Heart right ventricle (tissue), 16 donors: ENCODE measurements at regions not wholly inside any gene's neighbourhood (a gene's known extent, or its start where the extent isn't known, plus 50 kb on each side); places are given as distances from the start of the nearest gene placed in this dataset.
"Not testable (repeated sequence)": the region's sequence is repeated elsewhere in the genome, so short reads cannot be mapped to it uniquely, and the experiment has no call there.

ENCODE experiments used
- ATAC-seq, 8 donors: fragments of 200-7000 bp; cut with Tn5 transposase; one replicate each; pipeline ENCODE4 v1.9.1; 2020; ENCODE audit warnings: mild to moderate bottlenecking in 8 of 8, moderate library complexity in 8 of 8, moderate number of reproducible peaks in 1 of 8
- DNase-seq, 2 donors: peaks; one replicate each; pipeline ENCODE4 v3.0.0-alpha.2; 2020
- H3K27ac ChIP-seq, 10 donors: fragments of 200-600 bp; sonication (generic) in 2 of 10; one replicate each; pipeline versions ENCODE4 v1.5.0 to v1.8.0; 2020 to 2022; ENCODE audit warnings: mild to moderate bottlenecking in 3 of 10
- H3K27me3 ChIP-seq, 7 donors: fragments of 200-600 bp; one replicate each; pipeline ENCODE4 v1.8.0; 2021 to 2022; ENCODE audit warnings: mild to moderate bottlenecking in 2 of 7
- H3K36me3 ChIP-seq, 9 donors: fragments of 200-600 bp; sonication (generic) in 1 of 9; one replicate each; pipeline versions ENCODE4 v1.5.0 to v1.8.0; 2020 to 2022; ENCODE audit warnings: mild to moderate bottlenecking in 2 of 9
- H3K4me1 ChIP-seq, 9 donors: fragments of 200-600 bp; sonication (generic) in 1 of 9; one replicate each; pipeline versions ENCODE4 v1.5.0 to v1.8.0; 2020 to 2022; ENCODE audit warnings: mild to moderate bottlenecking in 4 of 9
- H3K4me3 ChIP-seq, 10 donors: fragments of 200-600 bp; sonication (generic) in 2 of 10; one replicate each; pipeline versions ENCODE4 v1.5.0 to v1.8.0; 2020 to 2022; ENCODE audit warnings: mild to moderate bottlenecking in 7 of 10, moderate library complexity in 2 of 10
- H3K9me3 ChIP-seq, 11 donors: fragments of 200-600 bp in 10 of 11; sonication (generic) in 2 of 11; one replicate each; pipeline versions ENCODE4 v1.5.0 to v1.8.0; 2013 to 2022; ENCODE audit warnings: mild to moderate bottlenecking in 2 of 11, control low read depth in 1 of 11, moderate library complexity in 1 of 11
- CTCF ChIP-seq, 9 donors: fragments of 200-600 bp; sonication (generic) in 2 of 9; IDR thresholded peaks; one replicate each; pipeline versions ENCODE4 v1.5.0 to v1.8.0; 2021 to 2022; ENCODE audit warnings: antibody characterized with exemption in 9 of 9, mild to moderate bottlenecking in 5 of 9, moderate library complexity in 1 of 9
- whole genome bisulfite sequencing, 2 donors: extraction: QIAGEN DNeasy Blood & Tissue Kit; methylation state at CpG; one replicate each; pipeline ENCODE4 v1.1.7; 2013; ENCODE audit warnings: inconsistent platforms in 1 of 2; 5-methylcytosine and 5-hydroxymethylcytosine counted together
- intact Hi-C, 10 donors: fragments of 100-400 bp; cut with DNase I; formaldehyde crosslinking; loops; one replicate each; pipeline versions ENCODE4 v1.11.1 to v1.14.2; 2022
- donor health status: Arrhythmogenic right ventricular cardiomyopathy.
- donor health status: ischemic (EF 13 %, LVEDD 7.1; RV severe dilation, severe dysfunction).
- donor health status: healthy with polysubstance abuse.
- donor health status: DM: no; HTN: yes; CAD: no.
- donor health status: DM: no; HTN: no; CAD: no.
- donor health status: ischemic (EF 25% LVEDD 6.9; RV normal size, moderate dysfunction).
- donor health status: ischemic (EF 25% LVEDD 5.7; RV mildly dilated, moderate dysfunction).
- donor health status: healthy.
- donor health status: DM: yes; HTN: yes; CAD: no.
- donor health status: Ischemic cardiomyopathy.
- donor health status: ischemic (EF 35%, LVEDD 5.7; RV mildly dilated, moderate dysfunction).
- donor health status: nonischemic (EF 11% LVEDD 7.7; RV severe dilation, severe dysfunction).
- donor health status: DM: yes; HTN: yes; CAD: no.
- donor health status: PGD.
- donor health status: ischemic (EF 29% LVEDD 5.4; RV normal size, mild dysfunction).
- donor health status: nonischemic (EF 23%, LVEDD 6.1; RV moderate dilation, normal function).

GRCh38 chr15:54779271-54779670, 417.5 kb downstream of the RSL24D1 start:
- peaks cover 0 to 19% (median 0%) of the 10 kb centered on the region in 11 donors for H3K9me3 ChIP-seq
- no peak overlapping the region for H3K4me3 ChIP-seq
- TF ChIP-seq CTCF (IDR thresholded peaks at IDR 0.05): no peak
- H3K4me1 ChIP-seq: no peaks in the 10 kb centered on the region
- 53 to 57% methylated on average over 1 of the region's 1 CpG for WGBS, 2 donors
- H3K27ac ChIP-seq: no peak overlapping the region
- intact Hi-C loops: no loop called here
- DNase-seq: no peak
- ATAC-seq: no peak
- no peaks in the 10 kb centered on the region for H3K36me3 ChIP-seq
- no peaks in the 10 kb centered on the region for H3K27me3 ChIP-seq

- no peaks in the 10 kb centered on the region for H3K36me3 ChIP-seq
- no peak overlapping the region for H3K27ac ChIP-seq
- WGBS, 2 donors: 71 to 72% methylated on average over 2 of the region's 2 CpGs
- H3K4me3 ChIP-seq: no peak overlapping the region
- H3K27me3 ChIP-seq: no peaks in the 10 kb centered on the region
- no peaks in the 10 kb centered on the region for H3K4me1 ChIP-seq
- H3K9me3 ChIP-seq: no peaks in the 10 kb centered on the region
- intact Hi-C loops: no loop called here
- ATAC-seq: no peak
- DNase-seq: no peak
- no peak for TF ChIP-seq CTCF (IDR thresholded peaks at IDR 0.05)
Observed at GRCh38 chr15:54776410-54776809, 420.3 kb downstream of the RSL24D1 start.

- H3K27me3 ChIP-seq: no peaks in the 10 kb centered on the region
- H3K27ac ChIP-seq: no peak overlapping the region
- H3K9me3 ChIP-seq: peaks cover 0 to 6% (median 0%) of the 10 kb centered on the region in 11 donors
- DNase-seq (no peak), ATAC-seq (no peak)
- 61% methylated on average over 1 of the region's 1 CpG for WGBS, 2 donors
- intact Hi-C loops: no loop called here
- H3K4me1 ChIP-seq: no peaks in the 10 kb centered on the region
- H3K36me3 ChIP-seq: no peaks in the 10 kb centered on the region
- no peak overlapping the region for H3K4me3 ChIP-seq
- TF ChIP-seq CTCF (IDR thresholded peaks at IDR 0.05): no peak
Observed at GRCh38 chr15:54772663-54773062, 424.1 kb downstream of the RSL24D1 start.

- intact Hi-C loops, H3K36me3 ChIP-seq, H3K4me3 ChIP-seq, H3K4me1 ChIP-seq, H3K27ac ChIP-seq, DNase-seq, ATAC-seq, H3K27me3 ChIP-seq: not testable (repeated sequence)
- peaks cover 0 to 45% (median 7%) of the 10 kb centered on the region in 11 donors for H3K9me3 ChIP-seq
- 80 to 87% methylated on average over 8 of the region's 8 CpGs for WGBS, 2 donors
Observed at GRCh38 chr15:54749461-54749860, 447.3 kb downstream of the RSL24D1 start.

- 86 to 92% methylated on average over 9 of the region's 9 CpGs for WGBS, 2 donors
- H3K27me3 ChIP-seq: no peaks in the 10 kb centered on the region
Observed at GRCh38 chr15:54722342-54722986, 474.3 kb downstream of the RSL24D1 start.

More at GRCh38 chr15:54722342-54722986, 474.3 kb downstream of the RSL24D1 start:
- no peak for DNase-seq
- no peak for TF ChIP-seq CTCF (IDR thresholded peaks at IDR 0.05)
- Histone ChIP-seq H3K4me1 (no peaks in the 10 kb centered on the region), H3K4me3 (no peak overlapping the region), H3K36me3 (no peaks in the 10 kb centered on the region), H3K27ac (no peak overlapping the region), H3K9me3 (peaks cover 0 to 52% (median 12%) of the 10 kb centered on the region in 11 donors)
- intact Hi-C loops: no loop called here
- no peak for ATAC-seq
